NCI-H1930 (cell line): ENCODE measurements at regions not wholly inside any gene's neighbourhood (a gene's known extent, or its start where the extent isn't known, plus 50 kb on each side); places are given as distances from the start of the nearest gene placed in this dataset.

Source experiments
- DNase-seq, 2 experiments: peaks; one replicate each; lab custom pipeline; 2025; lab: John Stamatoyannopoulos, UW

GRCh38 chr6:141164042-141164743, 968.5 kb upstream of the GJE1 start:
- no peak for DNase-seq

DNA sequence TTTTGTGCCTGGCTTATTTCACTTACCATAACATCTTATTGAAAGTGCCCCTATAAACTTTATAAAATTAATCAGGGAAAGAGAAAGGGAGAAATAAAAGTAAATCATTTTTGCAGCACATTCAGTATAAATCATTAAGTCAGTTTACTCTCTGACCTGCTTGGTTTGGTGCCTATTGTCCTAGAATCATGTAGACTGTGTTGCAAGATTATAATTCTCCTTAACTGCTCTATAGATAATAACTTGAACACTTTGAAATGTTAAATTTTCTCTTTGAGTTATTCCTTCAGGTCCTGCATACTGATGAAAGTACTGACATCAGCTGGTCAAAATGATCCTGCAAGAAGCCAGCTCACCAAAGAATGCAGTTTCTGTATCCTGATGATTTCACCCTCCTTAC, 969.6 kb upstream of the GJE1 start:
- DNase-seq: no peak

DNA sequence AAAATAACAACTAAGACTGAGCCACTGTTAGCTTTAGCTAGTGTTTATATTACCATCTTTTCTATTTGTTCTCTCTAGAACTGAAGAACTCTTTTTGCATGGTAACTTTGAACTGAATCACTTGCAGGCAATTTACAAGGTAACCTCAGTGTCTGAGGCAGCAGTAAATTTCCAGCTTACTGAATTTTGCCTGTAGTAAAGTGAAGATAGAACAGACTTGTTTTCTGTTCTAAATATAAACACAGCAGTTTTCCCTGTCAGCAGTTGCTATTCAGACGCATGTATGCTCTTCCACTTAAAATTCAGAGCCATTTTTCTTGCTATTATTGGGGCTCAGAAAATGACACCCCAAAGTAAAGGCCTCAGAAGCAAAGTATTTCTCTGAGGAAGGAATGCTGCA, 974.0 kb upstream of the GJE1 start:
- DNase-seq: no peak

- no peak for DNase-seq
Observed at GRCh38 chr6:141153563-141153962, 979.2 kb upstream of the GJE1 start.

- no peak for DNase-seq
Observed at GRCh38 chr6:141152951-141153350, 979.8 kb upstream of the GJE1 start.

DNA sequence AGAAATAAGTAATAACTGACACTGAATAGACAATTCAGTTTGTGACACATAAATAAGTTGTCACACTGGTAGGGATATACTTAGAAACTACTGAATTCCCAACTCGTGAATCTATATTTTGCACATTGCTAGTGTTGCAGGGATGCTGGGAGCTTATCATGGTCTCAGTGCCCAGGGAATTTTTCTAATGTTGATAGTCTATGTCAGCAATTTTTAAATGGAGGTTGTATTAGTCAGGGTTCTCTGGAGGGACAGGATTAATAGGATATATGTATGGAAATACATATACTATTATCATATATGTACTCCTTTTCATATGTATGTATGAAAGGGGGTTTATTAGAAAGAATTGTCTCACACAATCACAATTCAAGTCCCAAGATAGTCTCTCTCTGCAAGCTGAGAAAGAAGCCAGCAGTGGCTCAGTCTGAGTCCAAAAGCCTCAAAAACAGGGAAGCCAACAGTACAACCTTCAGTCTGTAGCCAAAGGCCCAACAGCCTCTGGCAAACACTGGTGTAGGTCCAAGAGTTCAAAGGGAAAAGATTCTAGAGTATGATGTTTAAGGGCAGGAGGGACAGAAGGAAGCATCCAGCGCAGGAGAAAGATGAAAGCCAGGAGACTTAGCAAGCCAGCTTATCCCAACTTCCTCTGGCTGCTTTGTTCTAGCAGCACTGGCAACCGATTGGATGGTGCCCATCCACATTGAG, 980.9 kb upstream of the GJE1 start:
- DNase-seq: no peak

DNA sequence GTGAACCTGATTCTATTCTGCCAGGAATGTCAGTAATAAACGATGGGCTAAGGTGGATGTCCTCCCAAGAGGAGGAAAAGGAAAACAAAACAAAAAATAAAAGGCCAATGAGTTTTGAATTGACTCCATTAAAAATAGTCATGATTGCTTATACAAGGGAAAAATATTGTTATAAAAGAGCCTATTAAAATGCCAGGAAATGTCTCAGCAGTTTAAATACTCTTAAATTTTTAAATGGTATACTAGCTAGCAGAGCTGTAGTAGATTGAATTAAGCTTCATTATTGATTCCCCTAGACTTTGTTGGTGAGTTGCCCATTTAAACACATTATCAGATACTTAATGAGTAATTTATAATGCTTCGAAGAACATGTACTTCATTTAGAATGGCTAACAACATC, 990.9 kb upstream of the GJE1 start:
- no peak for DNase-seq

GRCh38 chr6:141140905-141141304, 991.8 kb upstream of the GJE1 start:
- no peak for DNase-seq

- DNase-seq: no peak
Observed at GRCh38 chr6:141139461-141139860, 993.3 kb upstream of the GJE1 start.

- no peak for DNase-seq
Observed at GRCh38 chr6:141134723-141135122, 998.0 kb upstream of the GJE1 start.

GRCh38 chr6:141133836-141134235, 998.9 kb upstream of the GJE1 start:
- DNase-seq: no peak

GRCh38 chr6:141133346-141133745, 999.4 kb upstream of the GJE1 start:
- no peak for DNase-seq

GRCh38 chr6:141131616-141132015, 1001.1 kb upstream of the GJE1 start:
- no peak for DNase-seq

DNA sequence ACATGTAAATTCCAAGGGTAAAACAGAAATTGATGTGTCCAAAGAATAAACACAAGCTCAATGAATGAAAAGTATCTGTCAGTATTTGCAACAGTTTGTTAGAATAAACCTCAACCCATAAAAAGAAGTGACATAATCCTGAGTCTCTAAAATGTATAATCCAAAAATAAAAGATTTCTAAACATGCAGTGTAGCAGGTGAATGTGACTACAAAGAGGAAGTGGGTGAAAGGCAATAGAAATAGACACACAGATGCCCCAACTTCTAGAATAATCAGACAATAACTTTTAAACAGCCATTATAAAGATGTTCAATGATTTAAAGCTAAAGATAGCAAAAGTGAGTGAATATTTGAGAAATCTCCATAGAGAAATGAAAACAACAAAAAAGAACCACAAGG, 1009.2 kb upstream of the GJE1 start:
- DNase-seq: no peak

DNA sequence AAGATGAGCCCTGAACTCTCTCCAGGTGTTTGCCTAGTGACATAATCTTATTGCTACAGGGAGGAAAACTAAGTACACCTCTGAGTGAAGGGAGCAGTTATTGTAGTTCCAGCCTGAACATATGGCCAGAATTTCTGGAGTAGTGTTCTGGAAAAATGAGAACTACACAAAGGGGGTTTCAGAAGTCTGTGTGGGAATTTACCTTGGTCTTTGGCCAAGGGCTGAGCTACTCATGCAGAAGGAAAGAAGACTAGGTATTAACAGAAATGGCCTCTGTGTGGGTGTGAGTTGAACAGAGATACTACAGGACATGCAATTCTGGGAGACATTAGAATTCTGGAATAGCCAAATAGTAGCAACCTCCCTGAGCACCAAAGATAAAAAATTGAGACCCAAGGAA, 1009.7 kb upstream of the GJE1 start:
- DNase-seq: no peak

- DNase-seq: no peak
Observed at GRCh38 chr6:141118991-141119390, 1013.7 kb upstream of the GJE1 start.

DNA sequence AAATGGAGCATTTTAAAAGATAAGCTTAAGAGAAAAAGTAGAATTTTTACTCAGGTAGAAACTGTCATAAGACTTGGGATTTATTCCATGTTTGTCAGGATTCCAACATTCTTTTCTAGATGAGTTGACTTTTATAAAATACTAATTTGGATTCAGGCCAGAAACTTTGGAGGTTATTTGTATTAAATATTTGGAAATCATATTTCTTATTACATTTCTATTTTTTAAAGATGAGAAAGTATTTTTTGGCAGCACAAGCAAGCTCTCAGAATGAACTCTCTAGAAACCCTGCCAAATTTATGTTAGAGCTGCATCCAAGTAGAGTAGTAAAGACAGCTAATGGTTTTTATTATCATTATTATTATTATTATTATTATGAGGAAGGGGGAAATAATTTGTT, 1014.9 kb upstream of the GJE1 start:
- DNase-seq: no peak

DNA sequence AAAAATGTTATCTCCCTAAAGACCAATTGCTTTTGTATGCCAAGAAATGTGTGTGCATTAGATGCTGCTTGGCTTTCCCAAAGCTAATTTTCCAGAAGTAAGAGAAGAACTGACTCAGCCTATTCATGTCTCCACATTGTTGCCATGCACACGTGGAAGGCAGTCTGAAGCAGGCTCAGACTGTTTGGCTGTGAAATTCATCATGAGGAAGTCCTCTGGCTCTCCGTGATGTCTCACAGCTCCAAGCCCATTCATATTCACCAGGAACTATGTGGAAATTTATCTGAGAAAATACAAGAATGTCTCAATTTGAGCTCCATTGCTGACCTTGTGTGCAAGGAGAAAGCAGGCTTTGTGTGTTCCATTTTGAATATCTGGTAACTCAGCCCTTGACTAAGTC, 1022.2 kb upstream of the GJE1 start:
- no peak for DNase-seq

DNA sequence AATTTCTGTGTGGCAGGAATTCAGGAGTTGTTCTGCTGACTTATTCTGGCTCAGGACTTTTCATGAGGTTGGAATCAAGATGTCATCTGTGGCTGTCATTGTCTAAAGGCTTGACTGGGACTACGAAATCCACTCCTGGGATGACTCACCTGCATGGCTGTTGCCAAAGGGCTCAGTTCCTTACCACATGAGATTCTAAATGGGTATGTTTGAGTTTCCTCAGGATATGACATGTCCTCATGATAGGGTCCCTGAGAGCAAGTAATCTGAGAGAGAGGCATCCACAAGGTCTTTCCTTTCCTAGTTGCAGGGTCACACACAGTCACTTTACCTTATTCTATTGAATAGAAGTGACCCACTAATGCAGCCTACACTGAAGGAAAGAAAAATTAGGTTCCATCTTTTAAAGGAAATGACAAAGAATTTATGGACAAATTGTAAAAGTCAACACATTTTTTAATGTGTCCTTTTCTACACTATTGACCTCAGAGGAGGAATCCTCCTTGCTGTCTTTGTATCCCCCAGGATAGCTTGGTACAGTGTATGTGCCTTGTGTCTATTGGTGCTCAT, 1025.0 kb upstream of the GJE1 start:
- no peak for DNase-seq

- no peak for DNase-seq
Observed at GRCh38 chr6:141105481-141105880, 1027.2 kb upstream of the GJE1 start.

DNA sequence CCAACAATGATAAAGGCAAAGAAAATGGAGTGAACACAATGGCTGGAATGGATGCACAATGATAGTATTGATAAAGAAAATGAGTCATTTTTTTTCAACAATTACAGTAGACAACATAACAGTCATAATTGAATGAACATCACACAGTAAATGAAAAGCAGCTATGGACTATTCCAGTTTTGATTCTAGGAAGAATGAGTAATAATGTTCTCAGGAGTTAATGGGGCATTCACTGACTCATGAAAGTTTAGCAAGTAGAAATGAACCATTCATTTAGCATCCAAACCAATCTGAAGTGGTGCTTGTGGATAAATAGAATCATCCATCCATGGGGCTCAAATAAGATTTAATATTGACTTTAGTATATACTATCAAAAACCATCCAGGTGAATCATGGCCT, 1029.5 kb upstream of the GJE1 start:
- peak; percentile 51 for DNase-seq

DNA sequence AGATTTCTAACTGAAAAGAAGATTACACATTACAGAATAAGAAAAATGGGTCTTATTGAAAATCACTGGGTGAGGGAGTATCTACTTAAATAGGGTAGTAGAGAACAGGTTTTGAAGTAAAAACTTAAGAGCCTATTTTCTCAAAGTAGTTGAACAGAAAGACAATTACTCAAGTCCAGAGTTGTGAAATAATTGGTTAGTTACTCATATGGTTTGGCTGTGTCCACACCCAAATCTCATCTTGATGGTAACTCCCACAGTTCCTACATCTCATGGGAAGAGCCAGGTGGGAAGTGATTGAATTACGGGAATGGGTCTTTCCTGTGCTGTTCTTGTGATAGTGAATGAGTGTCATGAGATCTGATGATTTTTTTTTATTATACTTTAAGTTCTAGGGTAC, 1035.3 kb upstream of the GJE1 start:
- DNase-seq: no peak

DNA sequence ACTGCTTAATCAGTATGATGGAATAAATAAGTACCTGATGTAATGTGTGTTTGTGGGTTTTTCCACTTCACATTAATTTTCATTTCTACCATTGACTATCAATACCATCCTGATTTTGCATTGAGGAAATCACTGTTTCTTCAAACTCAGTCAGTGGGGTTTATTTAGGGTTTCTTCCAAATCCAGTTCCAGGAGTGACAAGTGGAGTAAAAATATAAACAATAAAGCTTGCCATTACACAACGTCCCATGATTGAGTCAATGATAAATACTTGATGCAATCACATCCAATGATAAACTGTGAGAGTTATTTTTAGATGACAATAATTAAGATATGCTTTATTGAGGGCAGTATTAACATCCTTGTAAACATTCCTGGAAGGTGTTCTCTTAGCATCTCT, 1037.4 kb upstream of the GJE1 start:
- DNase-seq: no peak

GRCh38 chr6:141088171-141088570, 1044.6 kb upstream of the GJE1 start:
- no peak for DNase-seq
